ENCODE measurements at regions not wholly inside any gene's neighbourhood (a gene's known extent, or its start where the extent isn't known, plus 50 kb on each side); places are given as distances from the start of the nearest gene placed in this dataset.

- Histone ChIP-seq H3K36me3 (ENCODE audit: insufficient read depth, low read depth, low read length) (no peaks in the 10 kb centered on the region), H3K9me3 (ENCODE audit: insufficient read depth, low read depth, low read length) (no peaks in the 10 kb centered on the region), H3K27ac (ENCODE audit: low read length) (no peak overlapping the region), H3K4me3 (ENCODE audit: low read length) (no peak overlapping the region; the same call in 1 of the 2 replicates), H3K4me1 (ENCODE audit: insufficient read depth, low read length) (peaks cover 14% of the 10 kb centered on the region; the same call in 1 of the 2 replicates), H3K9ac (ENCODE audit: low read depth, low read length) (no peak overlapping the region), H3K27me3 (ENCODE audit: insufficient read depth, low read length) (no peaks in the 10 kb centered on the region)
Observed at GRCh38 chr22:49052023-49052538, 775.6 kb downstream of the BRD1 start.

DNA sequence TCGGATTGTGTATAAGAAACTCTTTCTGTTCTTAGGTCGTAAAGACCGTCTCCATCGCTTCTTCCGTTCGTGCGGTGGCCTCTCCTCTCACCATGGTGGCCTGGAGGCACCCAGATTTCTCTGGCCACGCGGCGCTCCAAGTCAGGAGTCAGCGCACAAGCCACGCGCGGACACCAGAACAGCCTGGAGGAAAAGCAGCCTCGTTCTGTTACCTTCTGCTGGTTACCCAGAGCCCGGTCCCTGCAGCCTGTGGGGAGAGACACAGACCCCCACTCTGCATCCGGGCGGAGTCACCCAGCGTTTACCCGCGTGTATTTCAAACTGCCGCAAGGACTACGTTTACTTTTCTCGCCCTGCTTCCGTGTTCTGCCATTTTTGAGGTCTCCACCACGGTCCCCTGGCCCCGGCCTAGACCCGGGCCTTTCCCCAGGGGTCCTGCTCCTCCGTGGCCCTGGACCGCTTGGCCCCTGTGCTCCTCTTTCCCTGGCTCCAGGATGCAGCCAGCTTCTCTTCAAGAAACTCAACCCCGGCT, 776.1 kb downstream of the BRD1 start:
- no peak overlapping the region for H3K27ac ChIP-seq (ENCODE audit: low read length)
- peaks cover 14% of the 10 kb centered on the region; the same call in 1 of the 2 replicates for H3K4me1 ChIP-seq (ENCODE audit: insufficient read depth, low read length)
- H3K4me3 ChIP-seq (ENCODE audit: low read length): no peak overlapping the region
- no peaks in the 10 kb centered on the region for H3K27me3 ChIP-seq (ENCODE audit: insufficient read depth, low read length)
- H3K9ac ChIP-seq (ENCODE audit: low read depth, low read length): no peak overlapping the region
- no peaks in the 10 kb centered on the region for H3K9me3 ChIP-seq (ENCODE audit: insufficient read depth, low read depth, low read length)
- H3K36me3 ChIP-seq (ENCODE audit: insufficient read depth, low read depth, low read length): no peaks in the 10 kb centered on the region

DNA sequence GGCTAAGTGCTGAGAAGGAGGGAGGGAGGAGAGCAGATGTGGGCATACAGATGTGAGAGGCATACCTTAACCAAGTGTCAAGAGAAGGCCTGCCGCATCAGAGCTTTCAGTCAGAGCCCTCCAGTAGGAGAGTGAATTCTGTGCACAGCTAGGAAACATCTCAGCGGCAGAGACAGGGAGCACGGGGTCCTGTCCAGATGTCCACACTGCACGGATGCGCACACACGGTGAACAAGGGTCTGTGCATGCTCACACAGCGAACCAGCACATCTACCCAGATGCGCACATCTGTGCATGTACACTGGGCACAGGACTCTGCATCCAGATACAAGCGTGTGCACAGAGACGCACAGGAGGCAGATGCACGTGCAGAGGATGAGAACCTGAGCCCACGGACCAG, 778.0 kb downstream of the BRD1 start:
- Histone ChIP-seq H3K36me3 (ENCODE audit: insufficient read depth, low read depth, low read length) (no peaks in the 10 kb centered on the region), H3K9ac (ENCODE audit: low read depth, low read length) (no peak overlapping the region), H3K4me3 (ENCODE audit: low read length) (no peak overlapping the region), H3K27me3 (ENCODE audit: insufficient read depth, low read length) (no peaks in the 10 kb centered on the region), H3K27ac (ENCODE audit: low read length) (no peak overlapping the region), H3K9me3 (ENCODE audit: insufficient read depth, low read depth, low read length) (no peaks in the 10 kb centered on the region), H3K4me1 (ENCODE audit: insufficient read depth, low read length) (peaks cover 14% of the 10 kb centered on the region; the same call in 1 of the 2 replicates)

- Histone ChIP-seq H3K4me3 (ENCODE audit: low read length) (no peak overlapping the region), H3K36me3 (ENCODE audit: insufficient read depth, low read depth, low read length) (no peaks in the 10 kb centered on the region), H3K9ac (ENCODE audit: low read depth, low read length) (no peak overlapping the region), H3K4me1 (ENCODE audit: insufficient read depth, low read length) (peaks cover 10% of the 10 kb centered on the region; the same call in 1 of the 2 replicates), H3K27me3 (ENCODE audit: insufficient read depth, low read length) (no peaks in the 10 kb centered on the region), H3K27ac (ENCODE audit: low read length) (no peak overlapping the region), H3K9me3 (ENCODE audit: insufficient read depth, low read depth, low read length) (no peaks in the 10 kb centered on the region)
Observed at GRCh38 chr22:49048591-49048990, 779.1 kb downstream of the BRD1 start.

- Histone ChIP-seq H3K36me3 (ENCODE audit: insufficient read depth, low read depth, low read length) (no peaks in the 10 kb centered on the region), H3K4me1 (ENCODE audit: insufficient read depth, low read length) (peaks cover 2% of the 10 kb centered on the region; the same call in 1 of the 2 replicates), H3K9me3 (ENCODE audit: insufficient read depth, low read depth, low read length) (no peaks in the 10 kb centered on the region), H3K4me3 (ENCODE audit: low read length) (no peak overlapping the region), H3K27ac (ENCODE audit: low read length) (no peak overlapping the region), H3K27me3 (ENCODE audit: insufficient read depth, low read length) (no peaks in the 10 kb centered on the region), H3K9ac (ENCODE audit: low read depth, low read length) (no peak overlapping the region)
Observed at GRCh38 chr22:49047447-49047846, 780.2 kb downstream of the BRD1 start.

DNA sequence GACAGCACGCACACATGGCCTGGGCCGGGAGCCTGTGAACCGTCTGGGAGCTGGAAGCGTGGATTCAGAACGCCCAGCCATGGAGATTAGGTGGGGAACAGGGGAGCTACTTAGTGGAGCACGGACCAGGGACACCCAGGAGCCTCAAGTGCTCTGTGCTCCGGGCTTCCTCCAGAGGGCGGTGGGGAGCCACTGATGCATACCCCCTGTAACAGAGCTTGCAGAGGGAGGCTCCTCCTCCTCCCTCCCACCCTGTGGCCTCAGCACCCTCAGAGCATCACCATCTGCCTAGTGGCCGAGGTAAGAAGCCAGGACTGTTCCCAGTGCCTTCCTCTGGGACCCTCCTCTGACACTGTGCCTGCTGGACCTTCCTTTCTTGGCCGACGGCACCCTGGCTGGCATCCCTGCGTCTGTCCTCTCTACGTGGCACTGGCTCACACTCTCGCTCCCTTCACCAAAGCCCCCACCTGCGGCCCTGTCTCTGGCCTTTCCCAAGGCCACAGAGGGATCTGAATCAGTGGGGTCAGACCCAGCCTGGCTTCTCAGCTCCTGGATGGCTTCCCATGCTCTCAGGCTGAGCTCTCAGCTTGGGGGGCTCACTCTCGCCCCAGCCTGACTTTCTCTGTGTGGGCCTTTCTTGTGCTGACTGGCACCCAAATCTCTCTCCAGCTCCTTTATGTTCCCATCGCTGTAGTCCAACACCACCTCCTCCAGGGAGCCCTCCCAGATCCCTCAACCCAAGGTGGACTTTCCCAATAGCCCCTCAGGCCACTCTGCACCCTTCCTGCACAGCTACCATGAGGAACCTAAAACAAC, 780.9 kb downstream of the BRD1 start:
- Histone ChIP-seq H3K36me3 (ENCODE audit: insufficient read depth, low read depth, low read length) (no peaks in the 10 kb centered on the region), H3K4me1 (ENCODE audit: insufficient read depth, low read length) (no peaks in the 10 kb centered on the region), H3K27ac (ENCODE audit: low read length) (no peak overlapping the region), H3K9ac (ENCODE audit: low read depth, low read length) (no peak overlapping the region), H3K4me3 (ENCODE audit: low read length) (no peak overlapping the region), H3K27me3 (ENCODE audit: insufficient read depth, low read length) (no peaks in the 10 kb centered on the region), H3K9me3 (ENCODE audit: insufficient read depth, low read depth, low read length) (no peaks in the 10 kb centered on the region)

DNA sequence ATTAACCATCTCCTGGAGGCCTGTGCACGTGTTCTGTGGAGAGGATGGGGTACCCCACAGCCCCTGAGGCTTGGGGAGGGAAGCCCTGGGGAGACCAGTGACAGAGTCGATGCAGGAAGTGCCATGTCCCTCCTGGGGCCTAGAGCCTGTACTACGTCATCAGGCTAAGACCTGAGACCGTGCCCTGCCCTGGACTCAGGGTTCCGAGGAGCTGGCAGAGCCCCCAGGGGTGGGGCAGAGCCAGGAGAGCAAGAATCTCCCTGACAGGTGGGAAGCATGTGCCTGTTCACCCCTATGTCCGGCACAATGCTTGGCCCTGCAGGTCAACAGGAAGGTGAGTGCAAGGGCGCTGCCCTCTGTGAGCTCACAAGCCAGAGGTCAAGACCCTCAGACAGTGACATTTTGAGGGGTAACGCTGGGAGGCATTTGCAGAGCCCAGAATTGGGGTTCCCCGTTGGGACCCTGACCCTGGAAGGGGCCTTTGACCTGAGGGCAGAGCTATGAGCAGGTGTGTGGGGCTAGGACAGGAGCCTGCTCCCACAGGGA, 781.6 kb downstream of the BRD1 start:
- H3K4me3 ChIP-seq (ENCODE audit: low read length): no peak overlapping the region

GRCh38 chr22:49045276-49045675, 782.4 kb downstream of the BRD1 start:
- H3K9ac ChIP-seq (ENCODE audit: low read depth, low read length): no peak overlapping the region
- no peaks in the 10 kb centered on the region for H3K27me3 ChIP-seq (ENCODE audit: insufficient read depth, low read length)
- no peak overlapping the region for H3K27ac ChIP-seq (ENCODE audit: low read length)
- H3K4me1 ChIP-seq (ENCODE audit: insufficient read depth, low read length): no peaks in the 10 kb centered on the region
- H3K36me3 ChIP-seq (ENCODE audit: insufficient read depth, low read depth, low read length): no peaks in the 10 kb centered on the region
- no peaks in the 10 kb centered on the region for H3K9me3 ChIP-seq (ENCODE audit: insufficient read depth, low read depth, low read length)
- no peak overlapping the region for H3K4me3 ChIP-seq (ENCODE audit: low read length)

More for the DNA sequence above, 781.6 kb downstream of the BRD1 start:
- Histone ChIP-seq H3K27me3 (ENCODE audit: insufficient read depth, low read length) (no peaks in the 10 kb centered on the region), H3K4me1 (ENCODE audit: insufficient read depth, low read length) (no peaks in the 10 kb centered on the region), H3K9me3 (ENCODE audit: insufficient read depth, low read depth, low read length) (no peaks in the 10 kb centered on the region), H3K36me3 (ENCODE audit: insufficient read depth, low read depth, low read length) (no peaks in the 10 kb centered on the region), H3K27ac (ENCODE audit: low read length) (no peak overlapping the region), H3K9ac (ENCODE audit: low read depth, low read length) (no peak overlapping the region)

DNA sequence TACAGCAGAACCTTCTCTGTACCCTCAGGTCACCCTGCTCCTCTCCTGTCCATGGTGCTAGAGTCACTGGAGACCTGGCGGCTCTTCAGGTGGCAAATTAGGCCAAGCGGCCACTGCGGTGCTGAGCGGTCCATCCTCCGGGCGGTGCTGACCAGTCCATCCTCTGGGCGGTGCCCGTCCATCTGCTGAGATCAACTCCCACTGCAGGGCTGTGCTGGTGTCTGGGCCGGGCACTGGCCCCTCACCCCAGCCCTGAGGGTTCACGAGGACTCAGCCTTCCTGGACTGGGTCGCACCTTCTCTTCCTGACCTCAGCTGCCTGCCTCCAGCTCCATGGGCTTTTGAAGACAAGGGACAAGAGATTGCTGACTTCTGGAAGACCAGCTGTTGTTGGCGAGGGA, 782.9 kb downstream of the BRD1 start:
- Histone ChIP-seq H3K27ac (ENCODE audit: low read length) (no peak overlapping the region), H3K27me3 (ENCODE audit: insufficient read depth, low read length) (no peaks in the 10 kb centered on the region), H3K9me3 (ENCODE audit: insufficient read depth, low read depth, low read length) (no peaks in the 10 kb centered on the region), H3K36me3 (ENCODE audit: insufficient read depth, low read depth, low read length) (no peaks in the 10 kb centered on the region), H3K9ac (ENCODE audit: low read depth, low read length) (no peak overlapping the region), H3K4me3 (ENCODE audit: low read length) (no peak overlapping the region), H3K4me1 (ENCODE audit: insufficient read depth, low read length) (no peaks in the 10 kb centered on the region)

DNA sequence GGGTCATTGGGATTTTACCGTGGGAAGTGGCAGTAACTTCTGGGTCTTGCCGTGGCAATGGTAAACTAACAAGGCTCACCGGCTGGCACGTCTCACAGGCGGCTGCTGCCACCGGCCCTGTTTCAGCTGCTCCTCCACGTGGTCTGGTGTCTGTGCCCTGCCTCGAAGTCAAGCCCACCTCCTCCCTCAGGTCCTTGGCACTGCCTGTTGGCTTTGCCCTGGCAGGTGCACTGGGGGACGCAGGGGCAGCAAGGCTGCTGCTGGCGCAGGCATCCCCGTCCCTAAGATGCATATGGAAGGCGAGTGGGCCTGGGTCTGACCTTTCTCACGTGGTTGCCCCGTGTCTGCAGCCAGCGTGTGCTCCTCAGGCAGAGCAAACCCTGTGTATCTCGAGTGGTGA, 783.6 kb downstream of the BRD1 start:
- Histone ChIP-seq H3K9me3 (ENCODE audit: insufficient read depth, low read depth, low read length) (no peaks in the 10 kb centered on the region), H3K9ac (ENCODE audit: low read depth, low read length) (no peak overlapping the region), H3K36me3 (ENCODE audit: insufficient read depth, low read depth, low read length) (no peaks in the 10 kb centered on the region), H3K4me1 (ENCODE audit: insufficient read depth, low read length) (no peaks in the 10 kb centered on the region), H3K4me3 (ENCODE audit: low read length) (no peak overlapping the region), H3K27me3 (ENCODE audit: insufficient read depth, low read length) (no peaks in the 10 kb centered on the region), H3K27ac (ENCODE audit: low read length) (no peak overlapping the region)

- no peaks in the 10 kb centered on the region for H3K36me3 ChIP-seq (ENCODE audit: insufficient read depth, low read depth, low read length)
- H3K27me3 ChIP-seq (ENCODE audit: insufficient read depth, low read length): no peaks in the 10 kb centered on the region
- H3K4me3 ChIP-seq (ENCODE audit: low read length): no peak overlapping the region
- no peaks in the 10 kb centered on the region for H3K4me1 ChIP-seq (ENCODE audit: insufficient read depth, low read length)
- no peak overlapping the region for H3K27ac ChIP-seq (ENCODE audit: low read length)
- no peaks in the 10 kb centered on the region for H3K9me3 ChIP-seq (ENCODE audit: insufficient read depth, low read depth, low read length)
- H3K9ac ChIP-seq (ENCODE audit: low read depth, low read length): no peak overlapping the region
Observed at GRCh38 chr22:49042877-49043859, 784.5 kb downstream of the BRD1 start.

All from iPS-20b (cell line).